ENCODE measurements at regions not wholly inside any gene's neighbourhood (a gene's known extent, or its start where the extent isn't known, plus 50 kb on each side); places are given as distances from the start of the nearest gene placed in this dataset.

GRCh38 chr4:153039542-153040185 lies 103.5 kb downstream of the FHDC1 start:
- TF ChIP-seq CTCF (IDR thresholded peaks at IDR 0.05) (no peak), POLR2AphosphoS5 (IDR thresholded peaks at IDR 0.05; ENCODE audit: low read depth, low read length) (no peak), TCF7L2 (IDR thresholded peaks at IDR 0.05; ENCODE audit: low read depth, low read length) (no peak), SIN3A (IDR thresholded peaks at IDR 0.05; ENCODE audit: borderline replicate concordance, insufficient read depth, low read depth, low read length) (no peak), REST (IDR thresholded peaks at IDR 0.05; ENCODE audit: insufficient read depth in 1 of 2, low read depth in 2 of 2, low read length in 1 of 2) (no peak)

Data from Panc1 (cell line).